IMR-90 (cell line): ENCODE measurements at regions not wholly inside any gene's neighbourhood (a gene's known extent, or its start where the extent isn't known, plus 50 kb on each side); places are given as distances from the start of the nearest gene placed in this dataset.

Experiments
- ATAC-seq: fragments of 200-7000 bp; cut with Tn5 transposase; 2 replicates; pipeline ENCODE4 v1.9.1; 2020; ENCODE audit warnings: low read depth, mild to moderate bottlenecking, moderate library complexity
- BruUV-seq: library from RNA; stranded (reverse); fragments of 400-500 nt; replicated peaks from 2 replicates; lab custom pipeline; 2021; lab: Mats Ljungman, UMichigan
- CTCF ChIA-PET: fragments of 300-600 bp; formaldehyde crosslinking; extraction: SDS; loops from one replicate; lab custom pipeline; 2021; ENCODE audit warnings: antibody characterized with exemption; lab: Yijun Ruan, JAX
- POLR2A ChIA-PET: fragments of 300-600 bp; sonication (Branson Sonifier 250); formaldehyde crosslinking; loops from one replicate; lab custom pipeline; 2022; ENCODE audit warnings: antibody characterized with exemption; ENCODE audit not compliant: unreplicated experiment; lab: Charles Lee
- DNase-seq: peaks from one replicate; pipeline ENCODE4 v3.0.0; 2013
- H2AFZ ChIP-seq: replicated peaks from 2 replicates; pipeline ENCODE3; 2013; ENCODE audit warnings: low read length, mild to moderate bottlenecking; ENCODE audit not compliant: poor library complexity
- H2AK5ac ChIP-seq: 2 replicates; pipeline ENCODE4 v1.6.1; 2013; ENCODE audit warnings: low read depth, low read length, inconsistent platforms
- H2AK9ac ChIP-seq: replicated peaks from 2 replicates; pipeline ENCODE3; 2013; ENCODE audit warnings: mild to moderate bottlenecking, low read depth, low read length, moderate library complexity; ENCODE audit not compliant: poor library complexity
- H2BK120ac ChIP-seq: 2 replicates; pipeline ENCODE4 v1.6.1; 2013; ENCODE audit warnings: low read depth, low read length, inconsistent platforms
- H2BK15ac ChIP-seq: 3 replicates; pipeline ENCODE4 v1.6.1; 2013; ENCODE audit warnings: low read depth, low read length, inconsistent platforms
- H2BK20ac ChIP-seq: 2 replicates; pipeline ENCODE4 v1.6.1; 2013; ENCODE audit warnings: low read depth, mild to moderate bottlenecking, inconsistent platforms, low read length, moderate library complexity
- H2BK5ac ChIP-seq: 2 replicates; pipeline ENCODE4 v1.6.1; 2013; ENCODE audit warnings: mild to moderate bottlenecking, low read depth, low read length, inconsistent platforms; ENCODE audit not compliant: poor library complexity, severe bottlenecking
- H3K14ac ChIP-seq: replicated peaks from 2 replicates; pipeline ENCODE4 v1.6.1; 2013; ENCODE audit warnings: low read depth, low read length, inconsistent platforms
- H3K18ac ChIP-seq: 2 replicates; pipeline ENCODE4 v1.6.1; 2013; ENCODE audit warnings: low read depth, low read length, control low read depth
- H3K23ac ChIP-seq: 2 replicates; pipeline ENCODE4 v1.6.1; 2013; ENCODE audit warnings: low read depth, low read length, inconsistent platforms
- H3K27ac ChIP-seq: 2 replicates; pipeline ENCODE4 v1.5.1; 2013; ENCODE audit warnings: mild to moderate bottlenecking, control low read depth, low read length; ENCODE audit not compliant: insufficient read depth
- H3K27me3 ChIP-seq: 2 replicates; pipeline ENCODE4 v1.6.1; 2013; ENCODE audit warnings: low read length; ENCODE audit not compliant: control insufficient read depth, insufficient read depth
- H3K36me3 ChIP-seq: 2 replicates; pipeline ENCODE4 v1.6.1; 2013; ENCODE audit warnings: low read length, mixed read lengths; ENCODE audit not compliant: control insufficient read depth, insufficient read depth
- H3K4ac ChIP-seq: 2 replicates; pipeline ENCODE4 v1.6.1; 2013; ENCODE audit warnings: low read depth, low read length, inconsistent platforms
- H3K4me1 ChIP-seq: 2 replicates; pipeline ENCODE4 v1.6.1; 2013; ENCODE audit warnings: low read length, mixed read lengths; ENCODE audit not compliant: control insufficient read depth, insufficient read depth
- H3K4me2 ChIP-seq: 2 replicates; pipeline ENCODE4 v1.6.1; 2013; ENCODE audit warnings: low read depth, mild to moderate bottlenecking, control low read depth, low read length, moderate library complexity
- H3K4me3 ChIP-seq: 2 replicates; pipeline ENCODE4 v1.5.1; 2013; ENCODE audit warnings: low read depth, mild to moderate bottlenecking, control low read depth, low read length, moderate library complexity; ENCODE audit not compliant: insufficient read depth
- H3K56ac ChIP-seq: 2 replicates; pipeline ENCODE4 v1.6.1; 2013; ENCODE audit warnings: low read length, inconsistent platforms; ENCODE audit not compliant: insufficient read depth; ENCODE audit errors: extremely low read depth
- H3K79me1 ChIP-seq, 2 experiments: 2 replicates each; pipeline ENCODE4 v1.6.1; 2013; ENCODE audit warnings: low read length in 2 of 2, inconsistent platforms in 1 of 2, low read depth in 1 of 2
- H3K9ac ChIP-seq: 2 replicates; pipeline ENCODE4 v1.6.1; 2013; ENCODE audit warnings: low read depth, low read length, control low read depth
- H3K9me1 ChIP-seq: 2 replicates; pipeline ENCODE4 v1.6.1; 2013; ENCODE audit warnings: low read length, inconsistent platforms; ENCODE audit not compliant: insufficient read depth
- H3K9me3 ChIP-seq: 2 replicates; pipeline ENCODE4 v1.6.1; 2013; ENCODE audit warnings: low read length; ENCODE audit not compliant: control insufficient read depth, insufficient read depth
- H4K20me1 ChIP-seq: 2 replicates; pipeline ENCODE4 v1.6.1; 2013; ENCODE audit warnings: low read length, inconsistent platforms; ENCODE audit not compliant: insufficient read depth
- H4K5ac ChIP-seq: 2 replicates; pipeline ENCODE4 v1.6.1; 2013; ENCODE audit warnings: mild to moderate bottlenecking, low read depth, low read length, control low read depth
- H4K8ac ChIP-seq, 2 experiments: 2 replicates each; pipeline ENCODE4 v1.6.1; 2013; ENCODE audit warnings: low read depth in 2 of 2, low read length in 2 of 2, control low read depth in 1 of 2, inconsistent platforms in 1 of 2
- H4K91ac ChIP-seq: 2 replicates; pipeline ENCODE4 v1.6.1; 2013; ENCODE audit warnings: low read depth, low read length, inconsistent platforms; ENCODE audit not compliant: insufficient read depth
- BHLHE40 ChIP-seq: fragments of 150-350 bp; IDR thresholded peaks from 2 replicates; pipeline ENCODE4 v1.6.1; 2016; ENCODE audit warnings: mild to moderate bottlenecking, low read depth, low read length
- CEBPB ChIP-seq: IDR thresholded peaks from 2 replicates; pipeline ENCODE4 v1.6.1; 2012; ENCODE audit warnings: low read depth, low read length, improper control_type of control experiment
- ELK1 ChIP-seq: fragments of 150-350 bp; IDR thresholded peaks from 2 replicates; pipeline ENCODE4 v1.6.1; 2016; ENCODE audit warnings: low read depth, mild to moderate bottlenecking, low read length, moderate library complexity, borderline replicate concordance
- MAFK ChIP-seq: IDR thresholded peaks from 2 replicates; pipeline ENCODE4 v1.6.1; 2012; ENCODE audit warnings: low read depth, low read length, improper control_type of control experiment
- POLR2A ChIP-seq: IDR thresholded peaks from 2 replicates; pipeline ENCODE4 v1.6.1; 2012; ENCODE audit warnings: mild to moderate bottlenecking, low read depth, low read length
- WGBS, 2 experiments: methylation state at CpG; one replicate each; pipeline versions ENCODE4 v1.1.5 to v1.1.7; 2013; ENCODE audit warnings: missing lambda C conversion rate in 2 of 2; ENCODE audit not compliant: insufficient read length in 1 of 2; ENCODE audit errors: extremely low coverage in 2 of 2; 5-methylcytosine and 5-hydroxymethylcytosine counted together
- dilution Hi-C: fragments of 300-500 bp; cut with HindIII; formaldehyde crosslinking; loops from one replicate; pipeline ENCODE4 v1.14.3; 2018; ENCODE audit warnings: low sequenced_read_pairs; ENCODE audit not compliant: unreplicated experiment
- in situ Hi-C: fragments of 300-500 bp; cut with MboI; formaldehyde crosslinking; loops from 3 replicates; pipeline ENCODE4 v1.14.3; 2019; ENCODE audit warnings: low sequenced_read_pairs, inconsistent platforms, mixed read lengths
- intact Hi-C: fragments of 100-400 bp; cut with micrococcal nuclease; formaldehyde crosslinking; loops from 2 replicates; pipeline ENCODE4 v1.10.0; 2022

- peak overlapping the region; percentile 96 for H3K4ac ChIP-seq
- TF ChIP-seq ELK1 (no peak), CEBPB (no peak), POLR2A (no peak), BHLHE40 (no peak), MAFK (no peak)
- H2AK5ac ChIP-seq, result peak overlapping the region; percentile 94
- peaks cover 20% of the 10 kb centered on the region for H3K4me1 ChIP-seq
- peak overlapping the region; percentile 100 for H4K5ac ChIP-seq
- ATAC-seq, result no peak
- peak overlapping the region; percentile 95 for H4K91ac ChIP-seq
- no peak overlapping the region for H3K56ac ChIP-seq
- H3K27ac ChIP-seq, result peak overlapping the region; percentile 95
- peak overlapping the region; percentile 100 for H3K18ac ChIP-seq
- H3K27me3 ChIP-seq, result no peaks in the 10 kb centered on the region
- 0 out of 2 replicates have a peak overlapping the region, but pooled peaks have one; percentile 18 for H3K9ac ChIP-seq
- WGBS, 2 experiments, result no CpG with 5 or more reads among the region's 1 CpG
- no TSS peak for BruUV-seq
- H2BK5ac ChIP-seq, result peak overlapping the region; percentile 99
- ChIA-PET CTCF (no interaction called here), POLR2A (interaction anchor here (1.3 kb wide), 1 partner anchor 14 kb away, joined by 3 read pairs; no protein-coding TSS in a partner anchor)
- no peaks in the 10 kb centered on the region for H3K36me3 ChIP-seq
- H3K79me1 ChIP-seq, result peaks cover 5 to 10% of the 10 kb centered on the region in 2 experiments
- dilution Hi-C loops (no loop called here), intact Hi-C loops (no loop called here), in situ Hi-C loops (no loop called here)
- H2BK15ac ChIP-seq, result peak overlapping the region; percentile 100
- H2BK20ac ChIP-seq, result peak overlapping the region; percentile 97
- H3K9me3 ChIP-seq, result no peaks in the 10 kb centered on the region
- peak overlapping the region; percentile 94 to 95 for H4K8ac ChIP-seq
- no peaks in the 10 kb centered on the region for H4K20me1 ChIP-seq
- H3K9me1 ChIP-seq, result peaks cover 4% of the 10 kb centered on the region; the same call in 1 of the 2 replicates
- H3K4me2 ChIP-seq, result no peak overlapping the region
- H2AK9ac ChIP-seq, result peak overlapping the region; percentile 18
- H2BK120ac ChIP-seq, result peak overlapping the region; percentile 98
- no peak overlapping the region for H3K4me3 ChIP-seq
- peak overlapping the region; percentile 96 for H3K23ac ChIP-seq
- H2AFZ ChIP-seq, result no peak overlapping the region
- DNase-seq, result no peak
- H3K14ac ChIP-seq, result peak overlapping the region; percentile 96
Observed at GRCh38 chr9:115938479-115938878, 215.1 kb upstream of the PAPPA start.
